Mucosa of gallbladder (tissue), 1 donor: ENCODE measurements at regions not wholly inside any gene's neighbourhood (a gene's known extent, or its start where the extent isn't known, plus 50 kb on each side); places are given as distances from the start of the nearest gene placed in this dataset.
"Not testable (repeated sequence)": the region's sequence is repeated elsewhere in the genome, so short reads cannot be mapped to it uniquely, and the experiment has no call there.

ENCODE experiments used
- DNase-seq: peaks from one replicate; pipeline ENCODE4 v3.0.0-alpha.2; 2020; ENCODE audit warnings: low spot score
- donor health status: DM: no; HTN: no; CAD: no.

DNA sequence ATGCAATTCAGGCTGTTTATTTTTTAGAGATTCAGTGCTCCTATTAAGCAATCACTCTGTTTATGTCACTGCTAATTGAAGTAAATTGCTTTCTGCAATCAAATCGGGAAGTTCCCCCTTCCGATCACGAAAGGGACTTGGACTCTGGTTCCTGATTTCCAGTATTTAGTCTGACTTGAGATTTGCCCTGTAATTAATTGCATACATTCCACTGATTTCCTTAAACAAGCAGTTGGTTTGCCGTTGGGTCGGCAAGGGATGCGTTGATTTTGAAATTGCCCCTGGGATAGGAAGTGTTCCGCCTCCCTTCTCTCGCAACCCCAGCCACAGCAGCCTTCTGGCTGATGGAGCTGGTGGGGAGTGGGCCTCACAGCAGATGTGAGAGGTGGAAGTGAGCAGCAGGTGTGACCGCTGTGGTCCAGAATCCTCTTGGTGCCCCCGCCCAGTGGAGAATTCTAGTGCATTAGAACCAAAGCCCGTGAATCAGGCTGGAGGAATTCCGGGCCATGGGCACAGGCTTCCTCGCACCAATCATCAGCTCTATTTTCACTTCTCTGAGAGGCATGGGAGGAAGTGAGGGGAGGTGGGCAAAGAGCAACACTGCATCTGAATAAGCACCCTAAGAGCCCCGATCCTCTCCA is 102.5 kb downstream of the SPRY4 start:
- no peak for DNase-seq

DNA sequence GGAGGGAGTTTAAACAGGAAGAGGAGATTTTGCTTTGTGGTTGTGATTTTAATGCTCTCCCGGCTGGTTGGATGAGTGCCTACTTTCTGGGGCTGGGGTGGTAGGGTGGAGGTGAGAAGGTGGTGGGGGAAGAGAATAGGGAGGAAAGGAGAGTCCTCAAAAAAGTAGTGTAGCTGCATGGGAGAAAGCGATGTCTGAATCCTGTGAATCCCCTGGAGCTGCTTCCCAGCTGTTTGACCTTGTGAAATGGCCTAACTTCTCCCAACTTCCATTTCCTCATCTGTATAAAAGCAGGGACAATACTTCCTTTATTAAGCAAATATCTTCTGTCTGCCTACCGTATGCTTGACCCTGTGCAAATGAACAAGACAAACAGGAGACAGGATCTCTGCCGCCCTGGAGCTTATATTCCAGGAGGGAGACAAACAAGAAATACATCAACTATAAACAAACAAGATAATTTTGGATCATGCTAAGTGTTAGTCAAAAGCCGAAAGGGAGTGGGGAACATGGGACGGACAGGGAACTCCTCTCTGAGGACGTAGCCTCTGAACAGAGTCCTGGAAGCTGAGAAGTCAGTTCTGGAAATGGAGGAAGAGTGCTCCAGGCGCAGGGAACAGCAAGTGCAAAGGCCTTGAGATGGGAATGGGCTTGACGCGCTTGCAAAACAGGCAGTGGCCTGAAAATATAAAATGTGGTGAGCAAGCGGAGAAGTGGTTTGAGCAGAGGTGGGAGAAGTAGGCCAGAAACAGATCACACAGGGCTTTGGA is 103.5 kb downstream of the SPRY4 start:
- DNase-seq: no peak

DNA sequence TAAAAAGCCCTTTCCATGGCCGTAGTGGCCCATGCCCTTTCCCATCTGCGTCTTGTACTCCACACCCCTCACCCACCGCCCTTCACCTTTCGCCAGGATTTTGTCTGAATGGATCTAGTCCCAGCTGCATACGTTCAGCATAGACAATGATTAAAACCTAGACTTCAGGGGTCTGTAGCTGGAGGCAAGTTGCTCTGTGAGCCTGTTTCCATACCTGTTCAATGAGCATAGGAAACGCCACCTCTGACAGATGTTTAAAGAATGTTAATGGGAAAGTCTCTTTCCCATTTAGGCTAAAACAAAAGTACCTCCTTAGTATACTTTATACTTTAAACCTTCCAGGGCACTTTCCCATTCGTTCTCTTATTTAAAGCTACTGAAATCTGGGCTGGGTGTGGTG is 105.7 kb downstream of the SPRY4 start:
- DNase-seq: no peak

DNA sequence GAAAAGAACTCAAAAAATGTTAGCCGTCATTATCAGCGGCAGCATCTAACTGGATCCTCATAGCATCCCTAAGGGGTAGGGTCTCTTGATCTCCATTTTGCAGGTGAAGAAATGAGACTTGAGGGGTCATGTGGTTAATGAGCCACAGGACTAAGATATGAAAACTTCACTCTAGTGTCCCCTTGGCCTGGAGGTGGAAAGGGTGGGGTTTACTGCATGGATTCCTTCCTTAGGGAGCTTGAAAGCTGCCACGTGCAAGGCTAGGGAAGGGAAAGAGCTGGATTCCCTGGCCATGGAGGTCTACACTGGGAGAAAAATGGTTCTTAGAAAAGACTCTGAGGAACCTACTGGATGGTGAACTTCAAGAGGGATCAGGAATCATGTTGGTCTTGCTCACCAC is 107.9 kb downstream of the SPRY4 start:
- no peak for DNase-seq

DNA sequence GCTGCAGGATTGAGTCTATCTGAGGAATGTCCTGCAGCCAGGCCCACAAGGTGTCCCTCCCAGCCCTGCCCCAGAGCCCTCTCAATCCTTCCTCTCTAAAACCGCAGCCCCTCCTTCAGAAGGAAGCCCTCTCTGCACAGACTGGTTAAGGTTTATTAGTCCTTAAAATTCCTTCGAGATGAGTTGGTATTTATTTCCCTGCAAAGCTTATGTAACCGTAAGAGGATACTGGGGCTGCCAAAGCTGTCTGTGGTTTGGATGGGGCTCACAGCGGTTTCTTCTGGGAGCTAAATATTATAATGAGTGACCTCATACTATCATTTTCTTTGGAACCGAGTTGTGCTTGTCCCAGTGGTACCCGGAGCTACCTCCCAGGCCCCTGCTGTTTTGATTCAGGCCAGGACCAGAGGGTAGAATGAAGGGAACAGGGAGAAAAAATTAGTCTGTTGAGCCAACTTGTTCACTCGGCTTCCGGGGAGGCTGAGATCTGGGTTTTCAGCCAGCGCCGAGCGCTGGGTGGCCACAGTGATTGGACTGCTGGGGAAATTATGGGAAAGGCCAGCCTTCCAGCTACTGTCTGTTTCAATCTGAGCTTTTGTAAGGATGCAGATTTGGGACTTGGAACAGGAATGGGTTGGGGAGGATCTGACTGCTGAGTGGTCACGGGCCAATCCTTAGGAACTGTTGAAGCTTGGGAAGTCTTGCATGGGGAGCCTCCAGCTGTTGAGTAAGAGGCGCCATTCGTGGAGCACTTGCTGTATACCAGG is 107.5 kb downstream of the NDFIP1 start:
- DNase-seq: peak; percentile 63

DNA sequence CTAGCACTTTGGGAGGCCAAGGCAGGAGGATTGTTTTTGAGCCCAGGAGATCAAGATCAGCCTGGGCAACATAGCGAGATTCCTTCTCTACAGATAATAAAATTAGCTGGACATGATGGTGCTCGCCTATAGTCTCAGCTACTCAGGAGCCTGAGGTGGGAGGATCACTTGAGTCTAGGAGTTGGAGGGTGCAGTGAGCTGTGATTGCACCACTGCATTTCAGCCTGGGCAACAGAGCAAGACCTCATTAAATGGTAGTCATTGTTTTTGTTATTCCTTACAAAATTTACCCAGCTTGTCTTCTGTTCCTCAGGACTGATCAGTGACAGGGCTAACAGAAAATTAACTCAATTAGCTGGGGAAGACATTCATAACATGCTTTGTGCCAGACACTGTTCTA is 104.5 kb downstream of the NDFIP1 start:
- no peak for DNase-seq

DNA sequence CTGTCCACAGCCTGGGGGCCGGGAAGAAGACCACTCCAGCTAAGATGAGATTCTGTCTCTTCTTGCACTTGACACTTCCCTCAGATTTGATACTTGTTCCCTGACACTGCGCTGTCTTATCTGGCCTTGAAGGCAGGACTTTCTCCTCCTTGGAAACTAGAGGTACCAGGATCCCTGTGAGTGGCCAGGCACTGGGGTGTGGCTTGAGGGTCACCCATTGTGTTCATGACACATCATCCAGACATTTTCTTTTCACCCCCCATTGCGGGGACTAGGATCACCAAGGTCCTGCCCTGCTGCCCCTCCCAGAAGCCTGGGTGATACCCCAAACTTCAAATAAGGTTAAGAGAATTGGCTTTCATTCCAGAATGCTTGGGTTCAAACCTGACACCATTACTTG is 103.3 kb downstream of the NDFIP1 start:
- DNase-seq: no peak

DNA sequence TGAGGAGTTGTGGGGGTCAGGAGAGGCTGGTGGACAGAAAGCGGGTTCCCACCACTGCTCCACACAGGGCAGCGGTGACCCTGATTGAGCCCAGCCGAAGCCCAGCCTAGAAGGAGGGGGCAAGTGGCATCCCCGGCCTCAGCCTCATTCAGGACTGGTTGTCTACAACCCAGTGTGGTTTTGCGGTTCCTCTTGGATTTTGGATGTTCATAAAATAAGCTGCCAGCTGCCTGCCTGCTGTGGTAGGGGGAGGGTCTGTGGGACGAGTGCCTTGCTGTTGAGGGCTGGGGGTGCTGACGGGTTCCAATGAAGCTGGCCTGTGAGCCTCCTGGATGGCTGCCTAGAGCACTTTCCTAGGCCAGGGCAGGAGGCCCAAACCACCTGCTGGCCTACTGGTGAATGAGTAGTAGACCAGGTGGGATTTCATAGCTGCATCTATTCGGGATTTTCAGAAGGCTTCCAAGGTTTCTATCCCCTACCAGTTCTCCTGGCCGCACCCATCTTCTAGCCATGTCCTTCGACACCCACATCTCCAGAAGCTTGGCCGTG is 102.4 kb downstream of the NDFIP1 start:
- DNase-seq: no peak

DNA sequence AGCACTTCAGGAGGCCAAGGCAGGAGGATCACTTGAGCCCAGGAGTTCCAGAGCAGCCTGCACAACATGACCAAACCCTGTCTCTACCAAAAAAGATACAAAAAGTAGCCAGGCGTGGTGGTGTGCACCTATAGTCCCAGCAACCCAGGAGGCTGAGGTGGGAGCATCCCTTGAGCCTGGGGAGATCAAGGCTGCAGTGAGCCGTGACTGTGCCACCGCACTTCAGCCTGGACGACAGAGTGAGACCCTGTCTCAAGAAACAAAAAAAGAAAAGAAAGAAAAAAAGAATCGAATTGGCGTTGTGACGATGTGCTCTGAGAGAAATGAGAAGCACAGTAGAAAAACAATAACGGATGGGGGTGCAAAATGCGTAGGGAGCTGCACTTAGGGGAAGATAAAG is 101.4 kb downstream of the NDFIP1 start:
- no peak for DNase-seq

DNA sequence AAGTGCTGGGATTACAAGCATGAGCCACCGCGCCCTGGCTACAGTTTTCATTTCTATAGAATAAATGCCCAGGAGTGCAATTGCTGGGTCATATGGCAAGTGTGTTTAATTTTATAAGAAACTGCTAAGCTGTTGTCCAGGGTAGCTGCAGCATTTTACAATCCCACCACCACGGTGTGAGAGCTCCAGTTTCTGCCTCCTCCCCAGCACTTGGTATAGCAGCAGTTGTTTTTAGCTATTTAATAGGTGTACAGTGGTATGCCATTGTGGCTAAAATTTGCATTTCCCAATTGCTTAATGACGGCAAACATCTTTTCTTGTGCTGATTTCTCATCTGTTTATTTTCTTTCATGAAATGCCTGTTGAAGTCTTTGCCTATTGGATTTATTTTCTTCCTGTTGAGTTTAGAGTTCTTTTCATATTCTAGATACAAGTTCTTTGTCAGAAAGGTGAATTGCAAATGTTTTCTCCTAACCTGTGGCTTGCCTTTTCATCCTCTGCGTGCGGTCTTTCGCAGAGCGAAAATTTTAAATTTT is 100.3 kb downstream of the NDFIP1 start:
- no peak for DNase-seq

DNA sequence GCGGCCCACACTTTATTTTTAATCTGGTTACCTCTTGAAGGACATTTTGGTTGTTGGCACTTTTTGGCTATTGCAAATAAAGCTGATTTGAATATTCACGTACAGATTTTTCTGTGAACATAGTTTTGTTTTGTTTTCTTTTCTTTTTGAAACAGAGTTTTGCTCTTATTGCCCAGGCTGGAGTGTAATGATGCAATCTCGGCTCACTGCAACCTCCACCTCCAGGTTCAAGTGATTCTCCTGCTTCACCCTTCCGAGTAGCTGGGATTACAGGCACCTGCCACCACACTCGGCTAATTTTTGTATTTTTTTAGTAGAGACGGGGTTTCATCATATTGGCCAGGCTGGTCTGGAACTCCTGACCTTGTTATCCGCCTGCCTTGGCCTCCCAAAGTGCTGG is 99.7 kb downstream of the NDFIP1 start:
- DNase-seq: not testable (repeated sequence)

DNA sequence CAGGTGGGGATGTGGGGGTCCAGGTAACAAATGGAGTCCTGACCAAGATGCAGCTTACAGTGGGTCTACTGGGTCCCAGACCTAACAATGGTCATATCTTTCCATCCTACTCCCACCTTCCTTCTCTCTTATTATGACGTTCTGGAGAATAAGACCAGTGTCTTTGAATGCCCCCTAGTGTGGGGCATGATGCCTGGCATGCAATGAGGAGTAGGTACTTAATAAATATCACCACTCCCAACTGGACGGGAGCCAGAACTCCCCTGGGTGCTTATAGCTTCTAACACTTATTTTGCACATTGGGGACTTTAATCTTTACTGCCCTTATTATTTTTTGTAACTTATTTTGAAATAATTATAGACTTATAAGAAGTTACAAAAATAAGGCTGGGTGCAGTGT is 98.2 kb downstream of the NDFIP1 start:
- no peak for DNase-seq

DNA sequence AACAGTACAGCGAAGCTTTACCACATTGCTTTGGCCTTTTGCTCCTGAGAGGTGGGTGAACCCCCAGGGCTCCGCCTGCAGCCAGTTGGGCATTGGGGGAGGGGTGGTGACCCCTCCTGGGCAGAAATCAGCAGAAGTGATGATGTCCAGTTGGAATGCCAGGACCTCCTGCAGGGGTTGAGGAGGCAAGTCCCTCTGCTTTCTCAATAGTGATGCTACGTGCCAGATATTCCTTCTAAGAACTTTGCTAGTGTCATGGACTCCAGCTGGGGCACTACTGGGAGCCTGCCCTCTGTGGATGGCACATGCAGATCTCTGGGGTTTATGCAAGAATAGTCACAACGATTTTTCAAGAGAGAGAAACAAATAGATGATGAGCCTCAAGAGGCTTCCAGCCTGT is 95.6 kb downstream of the NDFIP1 start:
- DNase-seq: no peak
